MM.1S (cell line): ENCODE measurements at regions not wholly inside any gene's neighbourhood (a gene's known extent, or its start where the extent isn't known, plus 50 kb on each side); places are given as distances from the start of the nearest gene placed in this dataset.
A peak's percentile ranks its signal among the peaks of the same experiment; 100 is the strongest.

Source experiments
- DNase-seq: peaks from one replicate; pipeline ENCODE4 v3.0.0-alpha.2; 2015
- H2AFZ ChIP-seq: fragments of 300-600 bp; sonication (generic); 2 replicates; pipeline ENCODE4 v1.6.0; 2016; ENCODE audit warnings: antibody characterized with exemption, low read length
- H3F3A ChIP-seq: fragments of 300-600 bp; sonication (generic); 2 replicates; pipeline ENCODE4 v1.6.1; 2016; ENCODE audit warnings: mild to moderate bottlenecking, antibody characterized with exemption, low read length, moderate library complexity, mixed read lengths; ENCODE audit not compliant: insufficient read depth
- H3K27ac ChIP-seq: fragments of 300-600 bp; sonication (generic); 2 replicates; pipeline ENCODE4 v1.5.1; 2016; ENCODE audit warnings: mild to moderate bottlenecking, low read length
- H3K27me3 ChIP-seq: fragments of 300-600 bp; sonication (generic); replicated peaks from 2 replicates; pipeline ENCODE4 v1.6.0; 2016; ENCODE audit warnings: low read length; ENCODE audit not compliant: insufficient read depth
- H3K36me3 ChIP-seq: fragments of 300-600 bp; sonication (generic); replicated peaks from 2 replicates; pipeline ENCODE4 v1.6.1; 2016; ENCODE audit warnings: mild to moderate bottlenecking, low read length, mixed read lengths; ENCODE audit not compliant: insufficient read depth
- H3K4me1 ChIP-seq: fragments of 300-600 bp; sonication (generic); 2 replicates; pipeline ENCODE4 v1.6.1; 2016; ENCODE audit warnings: low read length, mixed read lengths
- H3K4me2 ChIP-seq: fragments of 300-600 bp; sonication (generic); 2 replicates; pipeline ENCODE4 v1.6.0; 2016; ENCODE audit warnings: low read depth, low read length
- H3K4me3 ChIP-seq: fragments of 300-600 bp; sonication (generic); 2 replicates; pipeline ENCODE4 v1.5.1; 2016; ENCODE audit warnings: low read length, mixed read lengths
- H3K79me2 ChIP-seq: fragments of 300-600 bp; sonication (generic); 2 replicates; pipeline ENCODE4 v1.6.1; 2016; ENCODE audit warnings: mixed run types, low read length, mixed read lengths
- H3K9ac ChIP-seq: fragments of 300-600 bp; sonication (generic); 2 replicates; pipeline ENCODE4 v1.6.1; 2016; ENCODE audit warnings: low read length, mixed read lengths
- H3K9me2 ChIP-seq: fragments of 300-600 bp; sonication (generic); replicated peaks from 2 replicates; pipeline ENCODE4 v1.6.1; 2016; ENCODE audit warnings: mild to moderate bottlenecking, low read length, mixed read lengths; ENCODE audit not compliant: insufficient read depth
- H3K9me3 ChIP-seq: fragments of 300-600 bp; sonication (generic); replicated peaks from 2 replicates; pipeline ENCODE4 v1.6.1; 2016; ENCODE audit warnings: mild to moderate bottlenecking, low read length, mixed read lengths; ENCODE audit not compliant: insufficient read depth
- H4K20me1 ChIP-seq: fragments of 300-600 bp; sonication (generic); 2 replicates; pipeline ENCODE4 v1.6.1; 2016; ENCODE audit warnings: mild to moderate bottlenecking, low read length, moderate library complexity, mixed read lengths; ENCODE audit not compliant: insufficient read depth
- EZH2 ChIP-seq: fragments of 300-600 bp; sonication (generic); optimal IDR thresholded peaks from 2 replicates; pipeline ENCODE3; 2017; ENCODE audit warnings: low read depth, mild to moderate bottlenecking, antibody characterized with exemption, low read length, mixed read lengths
- EZH2phosphoT487 ChIP-seq: fragments of 300-600 bp; sonication (generic); IDR thresholded peaks from 2 replicates; pipeline ENCODE4 v1.6.1; 2018; ENCODE audit warnings: antibody characterized with exemption, low read length
- TF ChIP-seq, protein P1 (sequence below): fragments of 300-600 bp; sonication (generic); IDR thresholded peaks from 2 replicates; pipeline ENCODE4 v1.5.1; 2016; ENCODE audit warnings: antibody characterized with exemption, low read length, mixed read lengths

DNA sequence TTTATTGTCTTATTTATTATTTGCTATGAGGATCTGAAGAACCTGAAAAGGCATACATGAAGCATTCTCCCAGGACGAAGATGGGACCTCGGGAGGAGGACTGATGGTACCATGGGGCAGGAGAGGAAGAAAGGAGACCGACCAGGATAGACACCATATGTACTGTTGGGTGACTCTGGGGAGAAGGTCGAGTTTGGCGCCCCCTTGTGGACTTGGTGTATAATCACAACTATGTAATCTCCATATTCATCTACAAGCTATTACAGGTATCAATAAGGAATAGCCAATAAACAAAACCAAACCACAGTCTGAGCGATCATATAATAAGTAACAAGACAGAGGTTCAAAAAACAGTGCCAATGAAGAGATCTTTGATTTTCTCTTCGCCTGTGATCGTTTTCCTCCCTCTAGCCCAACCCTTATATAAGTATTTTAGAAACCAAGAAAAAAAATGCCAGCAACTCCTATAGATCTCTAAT, 139.1 kb downstream of the SPTSSA start:
- Histone ChIP-seq H2AFZ (0 out of 2 replicates have a peak overlapping the region, but pooled peaks have one; percentile 48), H3K27me3 (no peaks in the 10 kb centered on the region), H3K79me2 (no peaks in the 10 kb centered on the region), H3K9me3 (no peaks in the 10 kb centered on the region), H3K9ac (no peak overlapping the region), H4K20me1 (no peaks in the 10 kb centered on the region), H3K4me3 (no peak overlapping the region), H3K27ac (no peak overlapping the region), H3K4me1 (no peaks in the 10 kb centered on the region), H3K4me2 (no peak overlapping the region), H3F3A (no peaks in the 10 kb centered on the region), H3K9me2 (no peaks in the 10 kb centered on the region), H3K36me3 (no peaks in the 10 kb centered on the region)
- peak; percentile 32 for DNase-seq
- no peak for TF ChIP-seq EZH2phosphoT487
- TF ChIP-seq, protein P1, sequence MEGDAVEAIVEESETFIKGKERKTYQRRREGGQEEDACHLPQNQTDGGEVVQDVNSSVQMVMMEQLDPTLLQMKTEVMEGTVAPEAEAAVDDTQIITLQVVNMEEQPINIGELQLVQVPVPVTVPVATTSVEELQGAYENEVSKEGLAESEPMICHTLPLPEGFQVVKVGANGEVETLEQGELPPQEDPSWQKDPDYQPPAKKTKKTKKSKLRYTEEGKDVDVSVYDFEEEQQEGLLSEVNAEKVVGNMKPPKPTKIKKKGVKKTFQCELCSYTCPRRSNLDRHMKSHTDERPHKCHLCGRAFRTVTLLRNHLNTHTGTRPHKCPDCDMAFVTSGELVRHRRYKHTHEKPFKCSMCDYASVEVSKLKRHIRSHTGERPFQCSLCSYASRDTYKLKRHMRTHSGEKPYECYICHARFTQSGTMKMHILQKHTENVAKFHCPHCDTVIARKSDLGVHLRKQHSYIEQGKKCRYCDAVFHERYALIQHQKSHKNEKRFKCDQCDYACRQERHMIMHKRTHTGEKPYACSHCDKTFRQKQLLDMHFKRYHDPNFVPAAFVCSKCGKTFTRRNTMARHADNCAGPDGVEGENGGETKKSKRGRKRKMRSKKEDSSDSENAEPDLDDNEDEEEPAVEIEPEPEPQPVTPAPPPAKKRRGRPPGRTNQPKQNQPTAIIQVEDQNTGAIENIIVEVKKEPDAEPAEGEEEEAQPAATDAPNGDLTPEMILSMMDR: peak; percentile 63

DNA sequence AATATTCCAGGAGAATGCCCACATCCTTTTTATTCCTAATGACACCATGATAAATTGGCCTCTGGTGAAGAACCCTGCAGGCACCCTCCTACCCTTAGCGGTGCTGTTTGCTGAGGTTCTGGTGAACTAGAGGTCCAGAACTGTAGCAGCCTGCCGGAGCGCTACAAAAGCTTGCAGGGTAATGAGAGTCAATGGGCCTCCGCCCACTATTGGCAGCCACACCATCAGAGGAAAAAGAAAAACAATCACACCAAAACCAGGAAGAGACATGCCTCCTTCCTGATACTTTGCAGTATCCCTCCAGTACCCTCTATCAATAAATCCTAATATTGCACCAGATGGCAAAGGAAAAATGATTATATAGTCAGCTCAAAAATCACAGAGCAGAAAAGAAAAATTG, 142.9 kb downstream of the SPTSSA start:
- TF ChIP-seq, protein P1: no peak
- no peak for TF ChIP-seq EZH2
- no peak for TF ChIP-seq EZH2phosphoT487
- Histone ChIP-seq H3K4me2 (no peak overlapping the region), H3K36me3 (no peaks in the 10 kb centered on the region), H3K4me3 (no peak overlapping the region), H3K9ac (no peak overlapping the region), H3K9me3 (no peaks in the 10 kb centered on the region), H3K27ac (no peak overlapping the region), H2AFZ (no peak overlapping the region), H3K4me1 (no peaks in the 10 kb centered on the region), H4K20me1 (no peaks in the 10 kb centered on the region), H3K9me2 (no peaks in the 10 kb centered on the region), H3K27me3 (no peaks in the 10 kb centered on the region), H3K79me2 (no peaks in the 10 kb centered on the region), H3F3A (no peaks in the 10 kb centered on the region)
- no peak for DNase-seq

DNA sequence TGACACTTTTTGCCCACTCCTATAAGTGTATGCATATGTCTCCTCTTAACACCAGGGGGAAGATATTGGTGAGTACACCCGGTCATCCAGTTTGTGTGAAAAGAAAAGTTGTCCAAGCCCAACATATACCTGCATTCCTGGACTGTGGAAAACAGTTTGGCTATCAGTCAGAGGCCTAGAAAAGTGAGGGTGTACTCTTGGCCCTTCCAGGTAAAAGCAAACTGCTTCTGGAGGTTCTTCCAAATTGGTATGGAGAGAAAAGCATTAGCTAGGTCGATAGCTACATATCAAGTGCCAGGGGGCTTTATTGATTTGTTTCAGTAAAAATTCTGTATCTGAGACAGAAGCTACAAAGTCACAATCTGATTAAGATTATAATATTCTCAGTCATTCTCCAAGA, 144.0 kb downstream of the SPTSSA start:
- Histone ChIP-seq H3K9me3 (no peaks in the 10 kb centered on the region), H3K79me2 (no peaks in the 10 kb centered on the region), H3K27ac (no peak overlapping the region), H3K9me2 (no peaks in the 10 kb centered on the region), H3K4me3 (no peak overlapping the region), H3K9ac (no peak overlapping the region), H3K4me2 (no peak overlapping the region), H4K20me1 (no peaks in the 10 kb centered on the region), H3K36me3 (no peaks in the 10 kb centered on the region), H3K27me3 (no peaks in the 10 kb centered on the region), H3K4me1 (no peaks in the 10 kb centered on the region), H3F3A (no peaks in the 10 kb centered on the region), H2AFZ (no peak overlapping the region)
- no peak for DNase-seq
- TF ChIP-seq, protein P1: no peak
- TF ChIP-seq EZH2: no peak
- no peak for TF ChIP-seq EZH2phosphoT487

DNA sequence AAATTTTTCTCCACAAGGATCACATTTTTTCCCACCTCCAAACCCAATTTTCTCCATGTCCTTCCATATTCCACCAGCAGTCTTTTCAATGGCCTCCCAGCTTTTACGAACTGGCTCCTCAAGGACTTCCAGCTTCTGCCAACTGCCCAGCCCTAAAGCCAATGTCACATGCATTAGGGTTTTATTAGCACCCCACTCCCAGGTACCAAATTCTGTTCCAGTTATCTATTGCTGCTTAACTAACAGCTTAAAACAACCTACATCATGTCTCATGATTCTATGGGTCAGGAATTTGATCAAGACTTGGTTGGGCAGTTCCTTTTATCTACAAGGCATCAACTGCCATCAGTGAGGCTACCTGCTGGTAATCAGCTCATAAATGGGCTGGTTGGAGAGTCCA, 151.3 kb downstream of the SPTSSA start:
- TF ChIP-seq EZH2: no peak
- no peak for TF ChIP-seq EZH2phosphoT487
- TF ChIP-seq, protein P1: no peak
- H3K27ac ChIP-seq: no peak overlapping the region
- no peaks in the 10 kb centered on the region for H3K79me2 ChIP-seq
- H2AFZ ChIP-seq: no peak overlapping the region
- H4K20me1 ChIP-seq: no peaks in the 10 kb centered on the region
- H3K4me2 ChIP-seq: no peak overlapping the region
- DNase-seq: no peak
- no peaks in the 10 kb centered on the region for H3K27me3 ChIP-seq
- no peak overlapping the region for H3K4me3 ChIP-seq
- no peaks in the 10 kb centered on the region for H3K9me3 ChIP-seq
- H3K9ac ChIP-seq: no peak overlapping the region
- no peaks in the 10 kb centered on the region for H3K9me2 ChIP-seq
- no peaks in the 10 kb centered on the region for H3F3A ChIP-seq
- no peaks in the 10 kb centered on the region for H3K4me1 ChIP-seq
- H3K36me3 ChIP-seq: no peaks in the 10 kb centered on the region
